ENCODE measurements at regions not wholly inside any gene's neighbourhood (a gene's known extent, or its start where the extent isn't known, plus 50 kb on each side); places are given as distances from the start of the nearest gene placed in this dataset.

GRCh38 chr3:159662549-159662948 lies 326.1 kb upstream of the IL12A start:
- H4K20me1 ChIP-seq (replicated peaks; ENCODE audit: control insufficient read depth, insufficient read depth, low read length): no peaks in the 10 kb centered on the region
- H3K9me3 ChIP-seq (replicated peaks; ENCODE audit: control insufficient read depth, insufficient read depth, low read depth, low read length): no peaks in the 10 kb centered on the region
- H3K79me2 ChIP-seq (ENCODE audit: control insufficient read depth, insufficient read depth, low read length): no peaks in the 10 kb centered on the region
- ChIA-PET CTCF (ENCODE audit: low intra/inter-chr PET ratio) (no interaction called here), POLR2A (no interaction called here)
- H3K4me1 ChIP-seq (replicated peaks in 1 of 2; ENCODE audit: control insufficient read depth in 2 of 2, insufficient read depth in 2 of 2, low read length in 2 of 2): no peaks in the 10 kb centered on the region
- no peak overlapping the region for H3K27ac ChIP-seq (ENCODE audit: extremely low read depth, low read depth, low read length)
- H2AFZ ChIP-seq (ENCODE audit: low read depth, low read length): no peak overlapping the region
- H3K4me3 ChIP-seq: no peak overlapping the region
- TF ChIP-seq CREBBP (IDR thresholded peaks at IDR 0.05; ENCODE audit: low read depth, low read length): no peak
- TF ChIP-seq ZNF280B (CRISPR knock-in tag; IDR thresholded peaks at IDR 0.05): no peak
- TF ChIP-seq ZNF830 (CRISPR knock-in tag; IDR thresholded peaks at IDR 0.05): no peak
- no peak for TF ChIP-seq ZNF76 (CRISPR knock-in tag; IDR thresholded peaks at IDR 0.05; ENCODE audit: borderline replicate concordance)
- TF ChIP-seq CHD2 (IDR thresholded peaks at IDR 0.05; ENCODE audit: low read depth, low read length): no peak
- no peak for TF ChIP-seq BACH1 (tag; IDR thresholded peaks at IDR 0.05)
- TF ChIP-seq ZNF140 (CRISPR knock-in tag; IDR thresholded peaks at IDR 0.05): no peak
- no peak for TF ChIP-seq CEBPZ (IDR thresholded peaks at IDR 0.05; ENCODE audit: borderline replicate concordance, low read depth, low read length)
- TF ChIP-seq SAFB (IDR thresholded peaks at IDR 0.05; ENCODE audit: borderline replicate concordance, low read depth, low read length): no peak
- no peak for TF ChIP-seq ZNF561 (CRISPR knock-in tag; conservative IDR thresholded peaks at IDR 0.05)
- TF ChIP-seq FOXO4 (CRISPR knock-in tag; IDR thresholded peaks at IDR 0.05): no peak
- no peak for TF ChIP-seq ZBTB5 (IDR thresholded peaks at IDR 0.05)
- no peak for TF ChIP-seq ZNF644 (tag; IDR thresholded peaks at IDR 0.05; ENCODE audit: low read depth)
- TF ChIP-seq PPARD (CRISPR knock-in tag; IDR thresholded peaks at IDR 0.05): no peak
- no peak overlapping the region for H3K4me2 ChIP-seq (ENCODE audit: insufficient read depth, low read length)
- H3K9ac ChIP-seq (ENCODE audit: insufficient read depth in 1 of 2, low read depth in 2 of 2, low read length in 2 of 2): no peak overlapping the region
- intact Hi-C loops (cut with micrococcal nuclease) (no loop called here), in situ Hi-C loops (cut with MboI) (no loop called here)
- H3K36me3 ChIP-seq (ENCODE audit: control insufficient read depth, insufficient read depth, low read length): no peaks in the 10 kb centered on the region
- no TSS peak for BruUV-seq (replicated peaks)
- H3K27me3 ChIP-seq (ENCODE audit: control insufficient read depth in 2 of 2, insufficient read depth in 2 of 2, low read length in 2 of 2): no peaks in the 10 kb centered on the region
- ATAC-seq: no peak
- DNase-seq (ENCODE audit: extremely low read depth in 1 of 4, low spot score in 3 of 4): no peak
- FAIRE-seq: no peak
- H3K9me1 ChIP-seq (ENCODE audit: control insufficient read depth, insufficient read depth, low read length): no peaks in the 10 kb centered on the region
